ENCODE measurements at regions not wholly inside any gene's neighbourhood (a gene's known extent, or its start where the extent isn't known, plus 50 kb on each side); places are given as distances from the start of the nearest gene placed in this dataset.

GRCh38 chr15:29903785-29904464 is 81.7 kb upstream of the TJP1 start:
- Histone ChIP-seq H3K9me3 (ENCODE audit: control insufficient read depth, insufficient read depth, low read depth, low read length) (no peaks in the 10 kb centered on the region), H3K4me1 (ENCODE audit: control insufficient read depth, insufficient read depth, low read length) (no peaks in the 10 kb centered on the region), H3K27ac (ENCODE audit: extremely low read depth, low read depth, low read length) (no peak overlapping the region), H3K4me3 (ENCODE audit: low read depth, low read length) (no peak overlapping the region), H3K36me3 (ENCODE audit: control insufficient read depth in 2 of 2, insufficient read depth in 1 of 2, low read length in 2 of 2) (no peaks in the 10 kb centered on the region)
- POLR2A ChIA-PET = no interaction called here
- TF ChIP-seq ZNF23 (tag by site-specific recombination; IDR thresholded peaks at IDR 0.05; ENCODE audit: borderline replicate concordance) (no peak), ZBTB20 (tag by site-specific recombination; IDR thresholded peaks at IDR 0.05) (no peak), ZNF596 (tag by site-specific recombination; IDR thresholded peaks at IDR 0.05) (no peak), ZSCAN23 (tag by site-specific recombination; IDR thresholded peaks at IDR 0.05) (no peak), ZBTB49 (tag by site-specific recombination; IDR thresholded peaks at IDR 0.05; ENCODE audit: low read depth) (no peak), WT1 (tag by site-specific recombination; IDR thresholded peaks at IDR 0.05) (no peak)
- CTCF ChIA-PET = no interaction called here

GRCh38 chr15:29903028-29903427 is 80.8 kb upstream of the TJP1 start:
- ChIA-PET POLR2A (no interaction called here), CTCF (no interaction called here)
- H3K27ac ChIP-seq (ENCODE audit: extremely low read depth, low read depth, low read length) = no peak overlapping the region

GRCh38 chr15:29900237-29901189 is 78.2 kb upstream of the TJP1 start:
- POLR2A ChIA-PET = interaction anchor here (0.5 kb wide), 1 partner anchor 14 kb away, joined by 3 read pairs; no protein-coding TSS in a partner anchor
- CTCF ChIA-PET = interaction anchor here (1.4 kb wide), 1 partner anchor 9 kb away, joined by 3 read pairs; no protein-coding TSS in a partner anchor
- TF ChIP-seq ZNF530 (tag by site-specific recombination; IDR thresholded peaks at IDR 0.05; ENCODE audit: low read depth) (no peak), ZBTB6 (tag by site-specific recombination; IDR thresholded peaks at IDR 0.05) (no peak), ZNF2 (tag by site-specific recombination; IDR thresholded peaks at IDR 0.05) (no peak), GLIS2 (tag by site-specific recombination; IDR thresholded peaks at IDR 0.05) (no peak), ZNF175 (tag by site-specific recombination; IDR thresholded peaks at IDR 0.05) (no peak), PRDM1 (tag by site-specific recombination; IDR thresholded peaks at IDR 0.05) (no peak), ZNF660 (tag by site-specific recombination; IDR thresholded peaks at IDR 0.05) (no peak), ZNF747 (tag by site-specific recombination; IDR thresholded peaks at IDR 0.05) (no peak), ZNF114 (tag by site-specific recombination; IDR thresholded peaks at IDR 0.05) (no peak), ZNF571 (tag by site-specific recombination; IDR thresholded peaks at IDR 0.05) (no peak), ZNF169 (tag by site-specific recombination; IDR thresholded peaks at IDR 0.05) (no peak), ZNF280D (tag by site-specific recombination; IDR thresholded peaks at IDR 0.05) (no peak)

More at GRCh38 chr15:29903028-29903427, 80.8 kb upstream of the TJP1 start:
- no peaks in the 10 kb centered on the region for H3K4me1 ChIP-seq (ENCODE audit: control insufficient read depth, insufficient read depth, low read length)
- no peaks in the 10 kb centered on the region for H3K9me3 ChIP-seq (ENCODE audit: control insufficient read depth, insufficient read depth, low read depth, low read length)
- no peak overlapping the region for H3K4me3 ChIP-seq (ENCODE audit: low read depth, low read length)
- no peaks in the 10 kb centered on the region for H3K36me3 ChIP-seq (ENCODE audit: control insufficient read depth in 2 of 2, insufficient read depth in 1 of 2, low read length in 2 of 2)
- TF ChIP-seq ZBTB48 (tag by site-specific recombination; IDR thresholded peaks at IDR 0.05) (no peak), ZNF610 (tag by site-specific recombination; IDR thresholded peaks at IDR 0.05; ENCODE audit: borderline replicate concordance) (no peak), ZNF624 (tag by site-specific recombination; IDR thresholded peaks at IDR 0.05) (no peak), ZSCAN5A (tag by site-specific recombination; IDR thresholded peaks at IDR 0.05) (no peak)

More at GRCh38 chr15:29900237-29901189, 78.2 kb upstream of the TJP1 start:
- Histone ChIP-seq H3K4me1 (ENCODE audit: control insufficient read depth, insufficient read depth, low read length) (no peaks in the 10 kb centered on the region), H3K4me3 (ENCODE audit: low read depth, low read length) (no peak overlapping the region), H3K9me3 (ENCODE audit: control insufficient read depth, insufficient read depth, low read depth, low read length) (no peaks in the 10 kb centered on the region), H3K36me3 (ENCODE audit: control insufficient read depth in 2 of 2, insufficient read depth in 1 of 2, low read length in 2 of 2) (no peaks in the 10 kb centered on the region), H3K27ac (ENCODE audit: extremely low read depth, low read depth, low read length) (no peak overlapping the region)

All from HEK293 (cell line).